ENCODE measurements at regions not wholly inside any gene's neighbourhood (a gene's known extent, or its start where the extent isn't known, plus 50 kb on each side); places are given as distances from the start of the nearest gene placed in this dataset.

- TF ChIP-seq ZNF384 (IDR thresholded peaks at IDR 0.05; ENCODE audit: borderline replicate concordance, low read depth, low read length) (no peak), CHD4 (IDR thresholded peaks at IDR 0.05) (no peak), PAX5 (IDR thresholded peaks at IDR 0.05; ENCODE audit: borderline replicate concordance, low read depth, low read length) (no peak), BCL3 (IDR thresholded peaks at IDR 0.05; ENCODE audit: borderline replicate concordance, insufficient read depth, low read depth, low read length, poor library complexity, severe bottlenecking) (no peak), STAT3 (IDR thresholded peaks at IDR 0.05; ENCODE audit: low read depth, low read length) (no peak), YBX1 (IDR thresholded peaks at IDR 0.05) (no peak), ZNF207 (IDR thresholded peaks at IDR 0.05; ENCODE audit: borderline replicate concordance) (no peak)
These were observed 248.8 kb upstream of the SMIM30 start (continued) for GRCh38 chr7:113367041-113367586.

- POLR2A ChIA-PET = no interaction called here
- H3K79me2 ChIP-seq (ENCODE audit: control insufficient read depth, insufficient read depth, low read length) = no peaks in the 10 kb centered on the region
- H2AFZ ChIP-seq (ENCODE audit: control insufficient read depth, low read depth, low read length) = no peak overlapping the region
- H4K20me1 ChIP-seq (ENCODE audit: control insufficient read depth, insufficient read depth) = no peaks in the 10 kb centered on the region
- no peak overlapping the region for H3K9ac ChIP-seq (ENCODE audit: control insufficient read depth, insufficient read depth, low read length)
- no TSS peak for BruUV-seq (replicated peaks)
- H3K4me1 ChIP-seq (ENCODE audit: control insufficient read depth, insufficient read depth, low read length) = no peaks in the 10 kb centered on the region
- RAD21 ChIA-PET (ENCODE audit: unreplicated experiment) = no interaction called here
- ATAC-seq (no peak), FAIRE-seq (no peak), DNase-seq (ENCODE audit: low read depth, low spot score) (no peak)
- intact Hi-C loops (cut with micrococcal nuclease; ENCODE audit: unreplicated experiment) = no loop called here
- no peak overlapping the region for H3K27ac ChIP-seq (ENCODE audit: control insufficient read depth, insufficient read depth)
- no peak overlapping the region for H3K4me2 ChIP-seq (ENCODE audit: control insufficient read depth, insufficient read depth)
- H3K4me3 ChIP-seq = no peak overlapping the region
- WGBS (ENCODE audit: insufficient coverage, insufficient replicate concordance, low lambda C conversion rate, missing lambda C conversion rate) = 29% methylated on average over 1 of the region's 1 CpG
- CTCF ChIA-PET = no interaction called here
- SMC1A ChIA-PET (ENCODE audit: uncharacterized antibody, unreplicated experiment) = no interaction called here
- H3K27me3 ChIP-seq (replicated peaks in 1 of 2; ENCODE audit: control insufficient read depth in 2 of 2, insufficient read depth in 2 of 2, low read length in 1 of 2) = no peaks in the 10 kb centered on the region
- H3K36me3 ChIP-seq (ENCODE audit: control insufficient read depth in 2 of 2, insufficient read depth in 2 of 2, low read length in 1 of 2) = no peaks in the 10 kb centered on the region
- in situ Hi-C loops (cut with MboI) = no loop called here
- no peaks in the 10 kb centered on the region for H3K9me3 ChIP-seq (replicated peaks; ENCODE audit: control insufficient read depth, insufficient read depth, low read length)
- TF ChIP-seq SPI1 (IDR thresholded peaks at IDR 0.05; ENCODE audit: borderline replicate concordance, insufficient read depth, low read depth, low read length) = no peak
- TF ChIP-seq BHLHE40 (IDR thresholded peaks at IDR 0.05; ENCODE audit: borderline replicate concordance in 1 of 2, low read depth in 2 of 2, low read length in 1 of 2) = no peak
- no peak for TF ChIP-seq USF2 (IDR thresholded peaks at IDR 0.05; ENCODE audit: borderline replicate concordance, low read depth, low read length)
- TF ChIP-seq SREBF2 (IDR thresholded peaks at IDR 0.05; ENCODE audit: low read length) = no peak
- TF ChIP-seq SMAD1 (IDR thresholded peaks at IDR 0.05; ENCODE audit: low read depth, partially characterized antibody) = no peak
- TF ChIP-seq PKNOX1 (IDR thresholded peaks at IDR 0.05) = no peak
- TF ChIP-seq SP1 (IDR thresholded peaks at IDR 0.05; ENCODE audit: low read depth, low read length) = no peak
- TF ChIP-seq ZBTB11 (CRISPR knock-in tag; IDR thresholded peaks at IDR 0.05) = no peak
- no peak for TF ChIP-seq DPF2 (IDR thresholded peaks at IDR 0.05)
- no peak for TF ChIP-seq ZNF274 (IDR thresholded peaks at IDR 0.05; ENCODE audit: insufficient read depth, insufficient read length)
- TF ChIP-seq PML (IDR thresholded peaks at IDR 0.05; ENCODE audit: low read length) = no peak
- no peak for TF ChIP-seq SIX5 (IDR thresholded peaks at IDR 0.05; ENCODE audit: low read depth, low read length, severe bottlenecking)
These were observed 247.8 kb upstream of the SMIM30 start for GRCh38 chr7:113366122-113366521.
